IMR-90 (cell line): ENCODE measurements at regions not wholly inside any gene's neighbourhood (a gene's known extent, or its start where the extent isn't known, plus 50 kb on each side); places are given as distances from the start of the nearest gene placed in this dataset.

Experiments used
- ATAC-seq: fragments of 200-7000 bp; cut with Tn5 transposase; 2 replicates; pipeline ENCODE4 v1.9.1; 2020; ENCODE audit warnings: low read depth, mild to moderate bottlenecking, moderate library complexity
- BruUV-seq: library from RNA; stranded (reverse); fragments of 400-500 nt; replicated peaks from 2 replicates; lab custom pipeline; 2021; lab: Mats Ljungman, UMichigan
- CTCF ChIA-PET: fragments of 300-600 bp; formaldehyde crosslinking; extraction: SDS; loops from one replicate; lab custom pipeline; 2021; ENCODE audit warnings: antibody characterized with exemption; lab: Yijun Ruan, JAX
- POLR2A ChIA-PET: fragments of 300-600 bp; sonication (Branson Sonifier 250); formaldehyde crosslinking; loops from one replicate; lab custom pipeline; 2022; ENCODE audit warnings: antibody characterized with exemption; ENCODE audit not compliant: unreplicated experiment; lab: Charles Lee
- DNase-seq: peaks from one replicate; pipeline ENCODE4 v3.0.0; 2013
- H2AFZ ChIP-seq: replicated peaks from 2 replicates; pipeline ENCODE3; 2013; ENCODE audit warnings: low read length, mild to moderate bottlenecking; ENCODE audit not compliant: poor library complexity
- H2AK5ac ChIP-seq: 2 replicates; pipeline ENCODE4 v1.6.1; 2013; ENCODE audit warnings: low read depth, low read length, inconsistent platforms
- H2AK9ac ChIP-seq: replicated peaks from 2 replicates; pipeline ENCODE3; 2013; ENCODE audit warnings: mild to moderate bottlenecking, low read depth, low read length, moderate library complexity; ENCODE audit not compliant: poor library complexity
- H2BK120ac ChIP-seq: 2 replicates; pipeline ENCODE4 v1.6.1; 2013; ENCODE audit warnings: low read depth, low read length, inconsistent platforms
- H2BK15ac ChIP-seq: 3 replicates; pipeline ENCODE4 v1.6.1; 2013; ENCODE audit warnings: low read depth, low read length, inconsistent platforms
- H2BK20ac ChIP-seq: 2 replicates; pipeline ENCODE4 v1.6.1; 2013; ENCODE audit warnings: low read depth, mild to moderate bottlenecking, inconsistent platforms, low read length, moderate library complexity
- H2BK5ac ChIP-seq: 2 replicates; pipeline ENCODE4 v1.6.1; 2013; ENCODE audit warnings: mild to moderate bottlenecking, low read depth, low read length, inconsistent platforms; ENCODE audit not compliant: poor library complexity, severe bottlenecking
- H3K14ac ChIP-seq: replicated peaks from 2 replicates; pipeline ENCODE4 v1.6.1; 2013; ENCODE audit warnings: low read depth, low read length, inconsistent platforms
- H3K18ac ChIP-seq: 2 replicates; pipeline ENCODE4 v1.6.1; 2013; ENCODE audit warnings: low read depth, low read length, control low read depth
- H3K23ac ChIP-seq: 2 replicates; pipeline ENCODE4 v1.6.1; 2013; ENCODE audit warnings: low read depth, low read length, inconsistent platforms
- H3K27ac ChIP-seq: 2 replicates; pipeline ENCODE4 v1.5.1; 2013; ENCODE audit warnings: mild to moderate bottlenecking, control low read depth, low read length; ENCODE audit not compliant: insufficient read depth
- H3K27me3 ChIP-seq: 2 replicates; pipeline ENCODE4 v1.6.1; 2013; ENCODE audit warnings: low read length; ENCODE audit not compliant: control insufficient read depth, insufficient read depth
- H3K36me3 ChIP-seq: 2 replicates; pipeline ENCODE4 v1.6.1; 2013; ENCODE audit warnings: low read length, mixed read lengths; ENCODE audit not compliant: control insufficient read depth, insufficient read depth
- H3K4ac ChIP-seq: 2 replicates; pipeline ENCODE4 v1.6.1; 2013; ENCODE audit warnings: low read depth, low read length, inconsistent platforms
- H3K4me1 ChIP-seq: 2 replicates; pipeline ENCODE4 v1.6.1; 2013; ENCODE audit warnings: low read length, mixed read lengths; ENCODE audit not compliant: control insufficient read depth, insufficient read depth
- H3K4me2 ChIP-seq: 2 replicates; pipeline ENCODE4 v1.6.1; 2013; ENCODE audit warnings: low read depth, mild to moderate bottlenecking, control low read depth, low read length, moderate library complexity
- H3K4me3 ChIP-seq: 2 replicates; pipeline ENCODE4 v1.5.1; 2013; ENCODE audit warnings: low read depth, mild to moderate bottlenecking, control low read depth, low read length, moderate library complexity; ENCODE audit not compliant: insufficient read depth
- H3K56ac ChIP-seq: 2 replicates; pipeline ENCODE4 v1.6.1; 2013; ENCODE audit warnings: low read length, inconsistent platforms; ENCODE audit not compliant: insufficient read depth; ENCODE audit errors: extremely low read depth
- H3K79me1 ChIP-seq, 2 experiments: 2 replicates each; pipeline ENCODE4 v1.6.1; 2013; ENCODE audit warnings: low read length in 2 of 2, inconsistent platforms in 1 of 2, low read depth in 1 of 2
- H3K9ac ChIP-seq: 2 replicates; pipeline ENCODE4 v1.6.1; 2013; ENCODE audit warnings: low read depth, low read length, control low read depth
- H3K9me1 ChIP-seq: 2 replicates; pipeline ENCODE4 v1.6.1; 2013; ENCODE audit warnings: low read length, inconsistent platforms; ENCODE audit not compliant: insufficient read depth
- H3K9me3 ChIP-seq: 2 replicates; pipeline ENCODE4 v1.6.1; 2013; ENCODE audit warnings: low read length; ENCODE audit not compliant: control insufficient read depth, insufficient read depth
- H4K20me1 ChIP-seq: 2 replicates; pipeline ENCODE4 v1.6.1; 2013; ENCODE audit warnings: low read length, inconsistent platforms; ENCODE audit not compliant: insufficient read depth
- H4K5ac ChIP-seq: 2 replicates; pipeline ENCODE4 v1.6.1; 2013; ENCODE audit warnings: mild to moderate bottlenecking, low read depth, low read length, control low read depth
- H4K8ac ChIP-seq, 2 experiments: 2 replicates each; pipeline ENCODE4 v1.6.1; 2013; ENCODE audit warnings: low read depth in 2 of 2, low read length in 2 of 2, control low read depth in 1 of 2, inconsistent platforms in 1 of 2
- H4K91ac ChIP-seq: 2 replicates; pipeline ENCODE4 v1.6.1; 2013; ENCODE audit warnings: low read depth, low read length, inconsistent platforms; ENCODE audit not compliant: insufficient read depth
- BHLHE40 ChIP-seq: fragments of 150-350 bp; IDR thresholded peaks from 2 replicates; pipeline ENCODE4 v1.6.1; 2016; ENCODE audit warnings: mild to moderate bottlenecking, low read depth, low read length
- CEBPB ChIP-seq: IDR thresholded peaks from 2 replicates; pipeline ENCODE4 v1.6.1; 2012; ENCODE audit warnings: low read depth, low read length, improper control_type of control experiment
- CHD1 ChIP-seq: IDR thresholded peaks from 2 replicates; pipeline ENCODE4 v1.6.1; 2012; ENCODE audit warnings: low read depth, low read length, improper control_type of control experiment
- CTCF ChIP-seq: conservative IDR thresholded peaks from 2 replicates; pipeline ENCODE4 v1.5.1; 2012; ENCODE audit warnings: mild to moderate bottlenecking, low read depth, low read length, improper control_type of control experiment
- ELK1 ChIP-seq: fragments of 150-350 bp; IDR thresholded peaks from 2 replicates; pipeline ENCODE4 v1.6.1; 2016; ENCODE audit warnings: low read depth, mild to moderate bottlenecking, low read length, moderate library complexity, borderline replicate concordance
- MAFK ChIP-seq: IDR thresholded peaks from 2 replicates; pipeline ENCODE4 v1.6.1; 2012; ENCODE audit warnings: low read depth, low read length, improper control_type of control experiment
- MAZ ChIP-seq: IDR thresholded peaks from 2 replicates; pipeline ENCODE4 v1.6.1; 2012; ENCODE audit warnings: low read depth, mild to moderate bottlenecking, low read length, improper control_type of control experiment, moderate library complexity, borderline replicate concordance
- MXI1 ChIP-seq: IDR thresholded peaks from 2 replicates; pipeline ENCODE4 v1.6.1; 2012; ENCODE audit warnings: low read depth, mild to moderate bottlenecking, low read length, moderate library complexity, borderline replicate concordance
- NFE2L2 ChIP-seq: fragments of 150-350 bp; IDR thresholded peaks from 2 replicates; pipeline ENCODE4 v1.6.1; 2016; ENCODE audit warnings: low read depth, mild to moderate bottlenecking, low read length
- POLR2A ChIP-seq: IDR thresholded peaks from 2 replicates; pipeline ENCODE4 v1.6.1; 2012; ENCODE audit warnings: mild to moderate bottlenecking, low read depth, low read length
- RAD21 ChIP-seq: IDR thresholded peaks from 2 replicates; pipeline ENCODE4 v1.6.1; 2012; ENCODE audit warnings: low read length, improper control_type of control experiment
- RCOR1 ChIP-seq: IDR thresholded peaks from 2 replicates; pipeline ENCODE4 v1.6.1; 2012; ENCODE audit warnings: mild to moderate bottlenecking, low read length, improper control_type of control experiment; ENCODE audit not compliant: insufficient replicate concordance
- RFX5 ChIP-seq: IDR thresholded peaks from 2 replicates; pipeline ENCODE4 v1.8.0; 2012; ENCODE audit warnings: low read depth, mild to moderate bottlenecking, low read length, moderate library complexity
- SMC3 ChIP-seq: fragments of 150-350 bp; IDR thresholded peaks from 2 replicates; pipeline ENCODE4 v1.6.1; 2016; ENCODE audit warnings: low read depth, mild to moderate bottlenecking, antibody characterized with exemption, low read length, moderate library complexity
- USF2 ChIP-seq: fragments of 150-350 bp; IDR thresholded peaks from 2 replicates; pipeline ENCODE4 v1.6.1; 2017; ENCODE audit warnings: mild to moderate bottlenecking, antibody characterized with exemption, low read length, low read depth
- WGBS, 2 experiments: methylation state at CpG; one replicate each; pipeline versions ENCODE4 v1.1.5 to v1.1.7; 2013; ENCODE audit warnings: missing lambda C conversion rate in 2 of 2; ENCODE audit not compliant: insufficient read length in 1 of 2; ENCODE audit errors: extremely low coverage in 2 of 2; 5-methylcytosine and 5-hydroxymethylcytosine counted together
- dilution Hi-C: fragments of 300-500 bp; cut with HindIII; formaldehyde crosslinking; loops from one replicate; pipeline ENCODE4 v1.14.3; 2018; ENCODE audit warnings: low sequenced_read_pairs; ENCODE audit not compliant: unreplicated experiment
- in situ Hi-C: fragments of 300-500 bp; cut with MboI; formaldehyde crosslinking; loops from 3 replicates; pipeline ENCODE4 v1.14.3; 2019; ENCODE audit warnings: low sequenced_read_pairs, inconsistent platforms, mixed read lengths
- intact Hi-C: fragments of 100-400 bp; cut with micrococcal nuclease; formaldehyde crosslinking; loops from 2 replicates; pipeline ENCODE4 v1.10.0; 2022

- BruUV-seq: no TSS peak
- TF ChIP-seq USF2 (no peak), RCOR1 (no peak), BHLHE40 (no peak), SMC3 (no peak), ELK1 (no peak), CHD1 (no peak), MXI1 (no peak), MAZ (no peak), RFX5 (no peak), RAD21 (no peak), CTCF (no peak), NFE2L2 (no peak), CEBPB (no peak), POLR2A (no peak), MAFK (no peak)
- H3K27ac ChIP-seq: no peak overlapping the region
These were observed 478.4 kb upstream of the GOT2 start for GRCh38 chr16:59212492-59213024.

More at GRCh38 chr16:59212492-59213024, 478.4 kb upstream of the GOT2 start:
- dilution Hi-C loops (no loop called here), in situ Hi-C loops (no loop called here), intact Hi-C loops (no loop called here)
- no peak overlapping the region for H3K9ac ChIP-seq
- no peaks in the 10 kb centered on the region for H3K27me3 ChIP-seq
- H3K23ac ChIP-seq: no peak overlapping the region
- H3K36me3 ChIP-seq: no peaks in the 10 kb centered on the region
- H3K18ac ChIP-seq: no peak overlapping the region
- H2BK20ac ChIP-seq: no peak overlapping the region
- no peaks in the 10 kb centered on the region for H3K79me1 ChIP-seq
- H3K4me2 ChIP-seq: no peak overlapping the region
- H3K4me3 ChIP-seq: no peak overlapping the region
- H4K20me1 ChIP-seq: no peaks in the 10 kb centered on the region
- H2BK15ac ChIP-seq: no peak overlapping the region
- no peak overlapping the region for H2BK5ac ChIP-seq
- H3K9me3 ChIP-seq: peaks cover 2% of the 10 kb centered on the region
- no peak for ATAC-seq
- no CpG with 5 or more reads among the region's 1 CpG for WGBS, 2 experiments
- no peaks in the 10 kb centered on the region for H3K4me1 ChIP-seq
- no peaks in the 10 kb centered on the region for H3K9me1 ChIP-seq
- H3K14ac ChIP-seq: no peak overlapping the region
- H2AFZ ChIP-seq: no peak overlapping the region
- no peak overlapping the region for H2AK9ac ChIP-seq
- H3K4ac ChIP-seq: no peak overlapping the region
- H2BK120ac ChIP-seq: no peak overlapping the region
- POLR2A ChIA-PET: no interaction called here
- DNase-seq: no peak
- CTCF ChIA-PET: no interaction called here
- no peak overlapping the region for H4K91ac ChIP-seq
- no peak overlapping the region for H4K5ac ChIP-seq
- H4K8ac ChIP-seq: no peak overlapping the region
- no peak overlapping the region for H2AK5ac ChIP-seq
- no peak overlapping the region for H3K56ac ChIP-seq
